Activated CD8-positive, alpha-beta T cell treated with anti-CD3 and anti-CD28 coated beads for 36 hours (primary cell): ENCODE measurements at regions not wholly inside any gene's neighbourhood (a gene's known extent, or its start where the extent isn't known, plus 50 kb on each side); places are given as distances from the start of the nearest gene placed in this dataset.
"Not testable (repeated sequence)": the region's sequence is repeated elsewhere in the genome, so short reads cannot be mapped to it uniquely, and the experiment has no call there.

Source experiments
- ATAC-seq: fragments of 200-7000 bp; cut with Tn5 transposase; one replicate; pipeline ENCODE4 v1.10.0; 2021; ENCODE audit warnings: mild to moderate bottlenecking, moderate library complexity
- CTCF ChIA-PET: fragments of 350-600 bp; sonication (Branson Sonifier 250); formaldehyde crosslinking; loops from one replicate; lab custom pipeline; 2021; ENCODE audit warnings: antibody characterized with exemption; lab: Charles Lee
- POLR2A ChIA-PET: fragments of 350-600 bp; sonication (Branson Sonifier 250); formaldehyde crosslinking; loops from one replicate; lab custom pipeline; 2021; ENCODE audit warnings: antibody characterized with exemption; lab: Charles Lee
- DNase-seq: peaks from one replicate; pipeline ENCODE4 v3.0.0-alpha.2; 2020
- H3K27ac Mint-ChIP-seq: one replicate; pipeline ENCODE4 v1.8.0; 2021; ENCODE audit warnings: mild to moderate bottlenecking, mixed read lengths
- H3K27me3 Mint-ChIP-seq: one replicate; pipeline ENCODE4 v1.8.0; 2021; ENCODE audit warnings: mixed read lengths
- H3K36me3 Mint-ChIP-seq: one replicate; pipeline ENCODE4 v1.8.0; 2021; ENCODE audit warnings: low read depth, mixed read lengths
- H3K4me1 Mint-ChIP-seq: one replicate; pipeline ENCODE4 v1.8.0; 2021; ENCODE audit warnings: low read depth, mixed read lengths
- H3K4me3 Mint-ChIP-seq: one replicate; pipeline ENCODE4 v1.8.0; 2021; ENCODE audit warnings: mild to moderate bottlenecking, moderate library complexity, mixed read lengths
- H3K9me3 Mint-ChIP-seq: one replicate; pipeline ENCODE4 v1.8.0; 2021; ENCODE audit warnings: mixed read lengths
- CTCF ChIP-seq: fragments of 200-600 bp; IDR thresholded peaks from one replicate; pipeline ENCODE4 v1.8.0; 2022; ENCODE audit warnings: antibody characterized with exemption, mild to moderate bottlenecking
- intact Hi-C: fragments of 100-400 bp; cut with micrococcal nuclease; formaldehyde crosslinking; loops from one replicate; pipeline ENCODE4 v1.10.0; 2022

- CTCF ChIA-PET = no interaction called here
- TF ChIP-seq CTCF = no peak
- Mint-ChIP-seq H3K9me3 (no peaks in the 10 kb centered on the region), H3K27me3 (no peaks in the 10 kb centered on the region), H3K36me3 (no peaks in the 10 kb centered on the region), H3K4me1 (no peaks in the 10 kb centered on the region), H3K4me3 (no peak overlapping the region), H3K27ac (no peak overlapping the region)
- ATAC-seq (no peak), DNase-seq (no peak)
- intact Hi-C loops = no loop called here
- POLR2A ChIA-PET = no interaction called here
Measured at GRCh38 chr10:109668154-109668665, 255.1 kb downstream of the XPNPEP1 start.

GRCh38 chr10:109665321-109665720 lies 258.0 kb downstream of the XPNPEP1 start:
- ATAC-seq (no peak), DNase-seq (no peak)
- Mint-ChIP-seq H3K27me3 (no peaks in the 10 kb centered on the region), H3K9me3 (peaks cover 2% of the 10 kb centered on the region), H3K4me1 (no peaks in the 10 kb centered on the region), H3K36me3 (no peaks in the 10 kb centered on the region), H3K4me3 (no peak overlapping the region), H3K27ac (no peak overlapping the region)
- TF ChIP-seq CTCF = no peak
- intact Hi-C loops = no loop called here
- ChIA-PET POLR2A (no interaction called here), CTCF (no interaction called here)

- intact Hi-C loops = no loop called here
- CTCF ChIA-PET = no interaction called here
- no peaks in the 10 kb centered on the region for H3K4me1 Mint-ChIP-seq
- H3K9me3 Mint-ChIP-seq = peaks cover 8% of the 10 kb centered on the region
- ATAC-seq (no peak), DNase-seq (no peak)
- POLR2A ChIA-PET = no interaction called here
- H3K4me3 Mint-ChIP-seq = no peak overlapping the region
- H3K27me3 Mint-ChIP-seq = no peaks in the 10 kb centered on the region
- H3K36me3 Mint-ChIP-seq = no peaks in the 10 kb centered on the region
- H3K27ac Mint-ChIP-seq = no peak overlapping the region
- TF ChIP-seq CTCF = no peak
Measured at GRCh38 chr10:109664554-109664953, 258.8 kb downstream of the XPNPEP1 start.

GRCh38 chr10:109663122-109663521 lies 260.2 kb downstream of the XPNPEP1 start:
- no peak for DNase-seq
- Mint-ChIP-seq H3K27ac (no peak overlapping the region), H3K27me3 (no peaks in the 10 kb centered on the region), H3K9me3 (peaks cover 8% of the 10 kb centered on the region), H3K4me1 (no peaks in the 10 kb centered on the region), H3K4me3 (no peak overlapping the region), H3K36me3 (no peaks in the 10 kb centered on the region)
- ChIA-PET POLR2A (no interaction called here), CTCF (no interaction called here)
- TF ChIP-seq CTCF = no peak
- no peak for ATAC-seq
- intact Hi-C loops = no loop called here

GRCh38 chr10:109652612-109653011 lies 270.7 kb downstream of the XPNPEP1 start:
- ATAC-seq, intact Hi-C loops, H3K27ac Mint-ChIP-seq, H3K27me3 Mint-ChIP-seq, CTCF ChIA-PET, H3K36me3 Mint-ChIP-seq, H3K4me3 Mint-ChIP-seq, H3K4me1 Mint-ChIP-seq, H3K9me3 Mint-ChIP-seq, POLR2A ChIA-PET, DNase-seq: not testable (repeated sequence)

- H3K4me3 Mint-ChIP-seq = no peak overlapping the region
- no peaks in the 10 kb centered on the region for H3K36me3 Mint-ChIP-seq
- no peak for TF ChIP-seq CTCF
- ChIA-PET CTCF (no interaction called here), POLR2A (no interaction called here)
- intact Hi-C loops = no loop called here
- no peaks in the 10 kb centered on the region for H3K4me1 Mint-ChIP-seq
- no peaks in the 10 kb centered on the region for H3K9me3 Mint-ChIP-seq
- no peaks in the 10 kb centered on the region for H3K27me3 Mint-ChIP-seq
- no peak for DNase-seq
- no peak overlapping the region for H3K27ac Mint-ChIP-seq
- no peak for ATAC-seq
Measured at GRCh38 chr10:109650228-109650627, 273.1 kb downstream of the XPNPEP1 start.
